ENCODE measurements at regions not wholly inside any gene's neighbourhood (a gene's known extent, or its start where the extent isn't known, plus 50 kb on each side); places are given as distances from the start of the nearest gene placed in this dataset.

- Histone ChIP-seq H3K4me1 (ENCODE audit: control insufficient read depth in 1 of 2, insufficient read depth in 2 of 2, low read depth in 1 of 2, low read length in 1 of 2) (peaks cover 8 to 28% of the 10 kb centered on the region in 2 experiments; a peak in 3 of 4 replicates), H3K79me2 (ENCODE audit: insufficient read depth) (no peaks in the 10 kb centered on the region), H3K9me3 (no peaks in the 10 kb centered on the region), H3K4me2 (no peak overlapping the region), H3K9me2 (no peaks in the 10 kb centered on the region), H3K4me3 (ENCODE audit: low read depth in 2 of 2, low read length in 1 of 2) (no peak overlapping the region), H3F3A (replicated peaks; ENCODE audit: insufficient read depth) (peaks cover 7% of the 10 kb centered on the region), H3K36me3 (replicated peaks in 1 of 2; ENCODE audit: control insufficient read depth in 1 of 2, insufficient read depth in 2 of 2, low read length in 1 of 2) (no peaks in the 10 kb centered on the region), H3K27ac (ENCODE audit: low read depth in 2 of 2, low read length in 1 of 2) (no peak overlapping the region), H2AFZ (ENCODE audit: low read depth) (no peak overlapping the region), H3K9ac (no peak overlapping the region), H4K20me1 (ENCODE audit: insufficient read depth) (no peaks in the 10 kb centered on the region), H3K27me3 (ENCODE audit: insufficient read depth) (no peaks in the 10 kb centered on the region)
- CTCF ChIA-PET, result interaction anchor here (1.5 kb wide), 1 partner anchor 15 kb away, joined by 3 read pairs; no protein-coding TSS in a partner anchor
- POLR2A ChIA-PET, result no interaction called here
- TF ChIP-seq TEAD4 (IDR thresholded peaks at IDR 0.05; ENCODE audit: borderline replicate concordance, insufficient read depth) (no peak), JUND (IDR thresholded peaks at IDR 0.05) (no peak), CHD2 (IDR thresholded peaks at IDR 0.05; ENCODE audit: low read length, partially characterized antibody) (no peak), NRF1 (IDR thresholded peaks at IDR 0.05; ENCODE audit: low read depth, low read length) (no peak), RAD21 (IDR thresholded peaks at IDR 0.05; ENCODE audit: low read length) (no peak), MXI1 (IDR thresholded peaks at IDR 0.05; ENCODE audit: low read depth, low read length) (no peak), MAX (IDR thresholded peaks at IDR 0.05; ENCODE audit: low read depth) (no peak), GABPA (IDR thresholded peaks at IDR 0.05; ENCODE audit: low read depth) (no peak), USF2 (IDR thresholded peaks at IDR 0.05; ENCODE audit: borderline replicate concordance, low read depth, low read length) (no peak), ELF1 (IDR thresholded peaks at IDR 0.05) (no peak), CTCF (IDR thresholded peaks at IDR 0.05) (no peak), IRF3 (IDR thresholded peaks at IDR 0.05; ENCODE audit: low read depth, low read length) (no peak), FOXM1 (IDR thresholded peaks at IDR 0.05; ENCODE audit: low read depth) (no peak), RXRA (IDR thresholded peaks at IDR 0.05; ENCODE audit: borderline replicate concordance, low read depth) (no peak), TAF1 (IDR thresholded peaks at IDR 0.05; ENCODE audit: borderline replicate concordance, low read depth, low read length) (no peak), RFX5 (IDR thresholded peaks at IDR 0.05; ENCODE audit: low read length) (no peak), EP300 (IDR thresholded peaks at IDR 0.05; ENCODE audit: borderline replicate concordance in 1 of 2, low read depth in 1 of 2, low read length in 1 of 2) (no peak), TCF12 (IDR thresholded peaks at IDR 0.05) (no peak), PBX3 (IDR thresholded peaks at IDR 0.05) (no peak), USF1 (IDR thresholded peaks at IDR 0.05; ENCODE audit: borderline replicate concordance, low read depth) (no peak)
- 83% methylated on average over 7 of the region's 7 CpGs for WGBS (ENCODE audit: low lambda C conversion rate)
- no peak for DNase-seq
Measured at GRCh38 chr9:88805217-88805943, 185.9 kb upstream of the S1PR3 start.
